ENCODE measurements at regions not wholly inside any gene's neighbourhood (a gene's known extent, or its start where the extent isn't known, plus 50 kb on each side); places are given as distances from the start of the nearest gene placed in this dataset.

DNA sequence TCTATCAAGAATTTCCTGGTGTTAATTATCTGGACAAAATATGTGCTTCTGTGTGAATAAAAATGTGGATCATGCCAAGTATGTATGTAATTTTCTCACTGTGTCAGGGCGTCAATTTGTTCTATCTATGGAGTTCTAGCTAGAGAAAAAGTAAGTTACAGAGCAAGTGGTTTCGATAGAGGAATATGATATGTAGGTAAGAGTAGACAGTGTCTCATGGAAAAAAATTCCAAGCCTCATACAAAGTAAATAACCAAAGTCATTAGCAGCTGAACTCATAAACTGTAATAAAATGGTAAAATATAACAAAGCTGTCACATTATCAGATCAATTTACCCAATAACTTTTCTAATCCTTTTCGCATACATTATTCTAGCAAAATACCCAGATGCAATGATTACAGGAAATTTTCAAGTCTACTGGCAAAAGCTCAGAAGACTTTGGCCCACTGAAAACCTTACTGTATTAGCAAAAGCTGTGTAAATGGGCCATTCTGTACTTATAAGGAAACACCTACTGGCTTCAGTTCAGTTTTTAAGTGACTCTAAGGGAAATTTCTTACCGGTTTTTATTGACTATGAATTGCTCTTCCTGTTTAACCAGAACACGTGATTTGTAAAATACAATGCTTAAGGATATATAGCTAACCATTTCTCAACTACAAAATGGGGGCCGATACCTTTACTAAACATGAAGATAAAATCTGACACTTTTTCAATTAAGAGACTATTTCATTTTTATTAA, 121.0 kb upstream of the ARSJ start:
- no peaks in the 10 kb centered on the region for H3K36me3 ChIP-seq (replicated peaks in 1 of 2)
- TF ChIP-seq, protein P1, sequence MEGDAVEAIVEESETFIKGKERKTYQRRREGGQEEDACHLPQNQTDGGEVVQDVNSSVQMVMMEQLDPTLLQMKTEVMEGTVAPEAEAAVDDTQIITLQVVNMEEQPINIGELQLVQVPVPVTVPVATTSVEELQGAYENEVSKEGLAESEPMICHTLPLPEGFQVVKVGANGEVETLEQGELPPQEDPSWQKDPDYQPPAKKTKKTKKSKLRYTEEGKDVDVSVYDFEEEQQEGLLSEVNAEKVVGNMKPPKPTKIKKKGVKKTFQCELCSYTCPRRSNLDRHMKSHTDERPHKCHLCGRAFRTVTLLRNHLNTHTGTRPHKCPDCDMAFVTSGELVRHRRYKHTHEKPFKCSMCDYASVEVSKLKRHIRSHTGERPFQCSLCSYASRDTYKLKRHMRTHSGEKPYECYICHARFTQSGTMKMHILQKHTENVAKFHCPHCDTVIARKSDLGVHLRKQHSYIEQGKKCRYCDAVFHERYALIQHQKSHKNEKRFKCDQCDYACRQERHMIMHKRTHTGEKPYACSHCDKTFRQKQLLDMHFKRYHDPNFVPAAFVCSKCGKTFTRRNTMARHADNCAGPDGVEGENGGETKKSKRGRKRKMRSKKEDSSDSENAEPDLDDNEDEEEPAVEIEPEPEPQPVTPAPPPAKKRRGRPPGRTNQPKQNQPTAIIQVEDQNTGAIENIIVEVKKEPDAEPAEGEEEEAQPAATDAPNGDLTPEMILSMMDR (IDR thresholded peaks at IDR 0.05): no peak
- no peak for TF ChIP-seq POLR2A (IDR thresholded peaks at IDR 0.05)
- no peak for DNase-seq
- no peak overlapping the region for H3K4me3 ChIP-seq
- no peaks in the 10 kb centered on the region for H3K4me1 ChIP-seq (replicated peaks in 1 of 2)
- WGBS, 4 donors: 80 to 84% (median 81%) methylated on average over 6 of the region's 6 CpGs
- no peaks in the 10 kb centered on the region for H3K27me3 ChIP-seq
- H3K27ac ChIP-seq: no peak overlapping the region
- intact Hi-C loops (cut with DNase I): no loop called here
- no peaks in the 10 kb centered on the region for H3K9me3 ChIP-seq (replicated peaks in 1 of 3)

GRCh38 chr4:114103908-114104307, 124.5 kb upstream of the ARSJ start:
- no peak for DNase-seq
- intact Hi-C loops (cut with DNase I): no loop called here
- no peak overlapping the region for H3K4me3 ChIP-seq
- no peaks in the 10 kb centered on the region for H3K36me3 ChIP-seq (replicated peaks in 1 of 2)
- no peaks in the 10 kb centered on the region for H3K27me3 ChIP-seq
- H3K9me3 ChIP-seq (replicated peaks in 1 of 3): no peaks in the 10 kb centered on the region
- H3K27ac ChIP-seq: no peak overlapping the region
- TF ChIP-seq, protein P1 (IDR thresholded peaks at IDR 0.05): no peak
- TF ChIP-seq POLR2A (IDR thresholded peaks at IDR 0.05): no peak
- no peaks in the 10 kb centered on the region for H3K4me1 ChIP-seq (replicated peaks in 1 of 2)
- WGBS, 4 donors: 85 to 100% (median 91%) methylated on average over 1 of the region's 1 CpG

DNA sequence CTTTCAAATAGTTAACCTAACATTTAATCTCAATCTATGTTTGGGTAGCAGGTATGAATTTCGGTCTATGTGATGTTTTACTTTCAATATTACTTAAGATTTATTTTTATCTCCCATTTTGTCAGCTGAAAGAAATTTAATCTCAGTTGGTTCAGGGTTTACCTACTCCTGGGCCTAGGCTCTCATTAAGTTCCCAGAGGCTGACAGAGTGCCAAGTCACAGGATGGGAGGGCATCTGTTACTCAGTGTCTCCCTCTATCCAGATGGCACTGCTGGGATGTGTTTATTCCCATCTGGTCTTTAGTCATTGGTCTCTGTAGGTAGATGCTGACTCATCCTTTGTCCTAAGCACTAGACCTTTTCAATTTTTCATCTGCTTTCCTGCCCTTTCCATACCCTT, 129.4 kb upstream of the ARSJ start:
- H3K36me3 ChIP-seq (replicated peaks in 1 of 2): no peaks in the 10 kb centered on the region
- no peaks in the 10 kb centered on the region for H3K27me3 ChIP-seq
- 80 to 88% (median 86%) methylated on average over 1 of the region's 1 CpG for WGBS, 4 donors
- H3K9me3 ChIP-seq (replicated peaks in 1 of 3): no peaks in the 10 kb centered on the region
- no peak overlapping the region for H3K4me3 ChIP-seq
- TF ChIP-seq, protein P1 (IDR thresholded peaks at IDR 0.05): no peak
- TF ChIP-seq POLR2A (IDR thresholded peaks at IDR 0.05): no peak
- no peak for DNase-seq
- intact Hi-C loops (cut with DNase I): no loop called here
- no peaks in the 10 kb centered on the region for H3K4me1 ChIP-seq (replicated peaks in 1 of 2)
- H3K27ac ChIP-seq: no peak overlapping the region

DNA sequence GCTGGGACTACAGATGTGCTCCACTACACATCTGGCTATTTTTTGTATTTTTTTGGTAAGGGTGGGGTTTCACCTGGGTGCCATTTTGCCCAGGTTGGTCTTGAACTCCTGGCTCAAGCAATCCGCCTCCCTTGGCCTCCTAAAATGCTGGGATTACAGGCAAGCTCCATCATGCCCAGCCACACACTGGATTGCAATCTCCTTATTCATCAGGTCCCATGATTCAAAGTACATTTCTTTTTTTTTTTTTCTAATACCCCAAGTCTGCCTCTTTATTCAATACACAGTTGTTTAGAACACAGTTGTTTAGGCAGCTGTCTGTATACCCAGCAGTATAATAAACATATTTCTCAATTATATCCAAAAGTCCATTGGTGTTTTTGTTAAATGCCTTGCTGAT, 130.3 kb upstream of the ARSJ start:
- no peaks in the 10 kb centered on the region for H3K27me3 ChIP-seq
- H3K4me3 ChIP-seq: no peak overlapping the region
- H3K9me3 ChIP-seq (replicated peaks in 1 of 3): no peaks in the 10 kb centered on the region
- WGBS, 4 donors: 74 to 96% (median 84%) methylated on average over 1 of the region's 1 CpG
- DNase-seq: no peak
- no peaks in the 10 kb centered on the region for H3K4me1 ChIP-seq (replicated peaks in 1 of 2)
- intact Hi-C loops (cut with DNase I): no loop called here
- H3K27ac ChIP-seq: no peak overlapping the region
- TF ChIP-seq, protein P1 (IDR thresholded peaks at IDR 0.05): no peak
- no peak for TF ChIP-seq POLR2A (IDR thresholded peaks at IDR 0.05)
- H3K36me3 ChIP-seq (replicated peaks in 1 of 2): no peaks in the 10 kb centered on the region

Measured in adrenal gland (tissue), 9 donors.